ENCODE measurements at regions not wholly inside any gene's neighbourhood (a gene's known extent, or its start where the extent isn't known, plus 50 kb on each side); places are given as distances from the start of the nearest gene placed in this dataset.

- H3K9ac ChIP-seq (ENCODE audit: low read length), result no peak overlapping the region
- H3K9me3 ChIP-seq (ENCODE audit: low read length), result no peaks in the 10 kb centered on the region
- H3K79me2 ChIP-seq (replicated peaks; ENCODE audit: insufficient read depth, low read length), result no peaks in the 10 kb centered on the region
- H4K20me1 ChIP-seq (ENCODE audit: insufficient read depth), result no peaks in the 10 kb centered on the region
- H2AFZ ChIP-seq (ENCODE audit: low read depth, low read length), result no peak overlapping the region
- TF ChIP-seq MXI1 (conservative IDR thresholded peaks at IDR 0.05; ENCODE audit: poor library complexity, severe bottlenecking) (no peak), CTCF (IDR thresholded peaks at IDR 0.05; ENCODE audit: poor library complexity, severe bottlenecking) (no peak), SMC3 (conservative IDR thresholded peaks at IDR 0.05; ENCODE audit: poor library complexity) (no peak), TAF1 (IDR thresholded peaks at IDR 0.05; ENCODE audit: low read depth) (no peak), POLR2AphosphoS5 (IDR thresholded peaks at IDR 0.05) (peak; percentile 21)
- H3K9me2 ChIP-seq (ENCODE audit: insufficient read depth, low read length), result no peaks in the 10 kb centered on the region
- H3F3A ChIP-seq (ENCODE audit: insufficient read depth, low read length, poor library complexity, severe bottlenecking), result no peaks in the 10 kb centered on the region
- H3K27me3 ChIP-seq (ENCODE audit: insufficient read depth, low read depth, low read length), result peaks cover 55% of the 10 kb centered on the region
- no peaks in the 10 kb centered on the region for H3K36me3 ChIP-seq (ENCODE audit: insufficient read depth, low read length)
- peak overlapping the region; percentile 51 for H3K4me3 ChIP-seq (ENCODE audit: low read length)
- no peak overlapping the region for H3K27ac ChIP-seq (ENCODE audit: low read length)
- no peak overlapping the region for H3K4me2 ChIP-seq (ENCODE audit: low read length)
Observed at GRCh38 chr12:94872971-94873733, 130.3 kb downstream of the NDUFA12 start.

- H4K20me1 ChIP-seq (ENCODE audit: insufficient read depth), result no peaks in the 10 kb centered on the region
- H3K79me2 ChIP-seq (replicated peaks; ENCODE audit: insufficient read depth, low read length), result no peaks in the 10 kb centered on the region
- H3K27me3 ChIP-seq (ENCODE audit: insufficient read depth, low read depth, low read length), result peaks cover 55% of the 10 kb centered on the region
- H3K9me2 ChIP-seq (ENCODE audit: insufficient read depth, low read length), result no peaks in the 10 kb centered on the region
- no peak for TF ChIP-seq SMC3 (conservative IDR thresholded peaks at IDR 0.05; ENCODE audit: poor library complexity)
- no peak for TF ChIP-seq TAF1 (IDR thresholded peaks at IDR 0.05; ENCODE audit: low read depth)
- TF ChIP-seq EP300 (conservative IDR thresholded peaks at IDR 0.05; ENCODE audit: poor library complexity, severe bottlenecking), result no peak
- no peak for TF ChIP-seq MXI1 (conservative IDR thresholded peaks at IDR 0.05; ENCODE audit: poor library complexity, severe bottlenecking)
- no peak for TF ChIP-seq CTCF (IDR thresholded peaks at IDR 0.05; ENCODE audit: poor library complexity, severe bottlenecking)
- TF ChIP-seq RAD21 (conservative IDR thresholded peaks at IDR 0.05), result no peak
- no peak for TF ChIP-seq POLR2AphosphoS5 (IDR thresholded peaks at IDR 0.05)
- TF ChIP-seq REST (IDR thresholded peaks at IDR 0.05; ENCODE audit: borderline replicate concordance), result no peak
- TF ChIP-seq EZH2 (IDR thresholded peaks at IDR 0.05; ENCODE audit: borderline replicate concordance, insufficient read depth, low read length, poor library complexity, severe bottlenecking), result no peak
- no peak overlapping the region for H3K4me2 ChIP-seq (ENCODE audit: low read length)
- no peaks in the 10 kb centered on the region for H3K36me3 ChIP-seq (ENCODE audit: insufficient read depth, low read length)
- no peaks in the 10 kb centered on the region for H3K9me3 ChIP-seq (ENCODE audit: low read length)
- no peak overlapping the region for H3K27ac ChIP-seq (ENCODE audit: low read length)
- no peak overlapping the region for H3K9ac ChIP-seq (ENCODE audit: low read length)
- peak overlapping the region; percentile 51 for H3K4me3 ChIP-seq (ENCODE audit: low read length)
- H2AFZ ChIP-seq (ENCODE audit: low read depth, low read length), result no peak overlapping the region
- H3F3A ChIP-seq (ENCODE audit: insufficient read depth, low read length, poor library complexity, severe bottlenecking), result no peaks in the 10 kb centered on the region
Observed at GRCh38 chr12:94872671-94872970, 130.9 kb downstream of the NDUFA12 start.
